Caco-2 (cell line): ENCODE measurements at regions not wholly inside any gene's neighbourhood (a gene's known extent, or its start where the extent isn't known, plus 50 kb on each side); places are given as distances from the start of the nearest gene placed in this dataset.

ENCODE experiments used
- BruUV-seq: library from RNA; stranded (reverse); fragments of 400-500 nt; replicated peaks from 2 replicates; lab custom pipeline; 2021; lab: Mats Ljungman, UMichigan
- CTCF ChIA-PET: fragments of 300-600 bp; sonication (Branson Sonifier 250); formaldehyde crosslinking; loops from one replicate; lab custom pipeline; 2022; ENCODE audit warnings: antibody characterized with exemption; lab: Charles Lee
- POLR2A ChIA-PET: fragments of 300-600 bp; sonication (Branson Sonifier 250); formaldehyde crosslinking; loops from one replicate; lab custom pipeline; 2022; ENCODE audit warnings: antibody characterized with exemption; lab: Charles Lee
- DNase-seq, 2 experiments: peaks; one replicate each; pipeline versions ENCODE4 v3.0.0 to v3.0.0-alpha.2; 2020 to 2022
- H3K27me3 ChIP-seq: replicated peaks from 2 replicates; pipeline ENCODE4 v1.6.0; 2011; ENCODE audit warnings: low read length; ENCODE audit not compliant: control insufficient read depth, insufficient read depth
- H3K36me3 ChIP-seq: 2 replicates; pipeline ENCODE4 v1.5.1; 2011; ENCODE audit warnings: low read length; ENCODE audit not compliant: control insufficient read depth, insufficient read depth
- H3K4me1 ChIP-seq: fragments of 250-450 bp; sonication (Bioruptor Pico); 2 replicates; pipeline ENCODE4 v1.5.1; 2020; ENCODE audit warnings: mild to moderate bottlenecking
- H3K4me3 ChIP-seq: 2 replicates; pipeline ENCODE4 v1.5.1; 2011; ENCODE audit warnings: low read depth, mild to moderate bottlenecking, control low read depth, low read length
- H3K9me3 ChIP-seq: fragments of 250-450 bp; sonication (Bioruptor Pico); 2 replicates; pipeline ENCODE4 v1.5.1; 2020; ENCODE audit warnings: mild to moderate bottlenecking, moderate library complexity
- H3K27ac Mint-ChIP-seq: one replicate; pipeline ENCODE4 v1.8.0; 2022; ENCODE audit warnings: mixed read lengths; ENCODE audit not compliant: unreplicated experiment
- H3K27me3 Mint-ChIP-seq: one replicate; pipeline ENCODE4 v1.8.0; 2022; ENCODE audit warnings: mixed read lengths; ENCODE audit not compliant: insufficient read depth, unreplicated experiment
- H3K36me3 Mint-ChIP-seq: one replicate; pipeline ENCODE4 v1.8.0; 2022; ENCODE audit warnings: mild to moderate bottlenecking, mixed read lengths; ENCODE audit not compliant: insufficient read depth, unreplicated experiment
- H3K4me1 Mint-ChIP-seq: one replicate; pipeline ENCODE4 v1.8.0; 2022; ENCODE audit warnings: low read depth, mixed read lengths; ENCODE audit not compliant: unreplicated experiment
- H3K4me3 Mint-ChIP-seq: one replicate; pipeline ENCODE4 v1.8.0; 2022; ENCODE audit warnings: mild to moderate bottlenecking, moderate library complexity, mixed read lengths; ENCODE audit not compliant: unreplicated experiment
- H3K9me3 Mint-ChIP-seq: one replicate; pipeline ENCODE4 v1.8.0; 2022; ENCODE audit warnings: mixed read lengths; ENCODE audit not compliant: unreplicated experiment
- CTCF ChIP-seq, 2 experiments: fragments of 200-600 bp in 1 of 2; IDR thresholded peaks; 1 replicate in 1 of 2; 2 replicates in 1 of 2; pipeline versions ENCODE4 v1.5.1 to v1.8.0; 2011 to 2022; ENCODE audit warnings: antibody characterized with exemption in 1 of 2, control low read depth in 1 of 2, inconsistent platforms in 1 of 2, low read depth in 1 of 2, low read length in 1 of 2, mild to moderate bottlenecking in 1 of 2, moderate library complexity in 1 of 2; ENCODE audit not compliant: insufficient read depth in 1 of 2, severe bottlenecking in 1 of 2, unreplicated experiment in 1 of 2
- intact Hi-C: fragments of 100-400 bp; cut with micrococcal nuclease; formaldehyde crosslinking; loops from one replicate; pipeline ENCODE4 v1.10.0; 2022; ENCODE audit not compliant: unreplicated experiment

GRCh38 chr4:156559346-156559745 lies 412.3 kb downstream of the PDGFC start:
- H3K27me3 Mint-ChIP-seq, result peaks cover 2% of the 10 kb centered on the region
- H3K36me3 ChIP-seq, result no peaks in the 10 kb centered on the region
- ChIA-PET CTCF (no interaction called here), POLR2A (no interaction called here)
- H3K27ac Mint-ChIP-seq, result no peak overlapping the region
- intact Hi-C loops, result no loop called here
- H3K9me3 ChIP-seq, result no peaks in the 10 kb centered on the region
- H3K4me1 Mint-ChIP-seq, result no peaks in the 10 kb centered on the region
- no peaks in the 10 kb centered on the region for H3K4me1 ChIP-seq
- no TSS peak for BruUV-seq
- no peaks in the 10 kb centered on the region for H3K27me3 ChIP-seq
- no peak overlapping the region for H3K4me3 Mint-ChIP-seq
- TF ChIP-seq CTCF (IDR thresholded peaks at IDR 0.05; ENCODE audit: insufficient read depth in 1 of 2, low read depth in 1 of 2, low read length in 1 of 2, severe bottlenecking in 1 of 2, unreplicated experiment in 1 of 2), result no peak
- H3K9me3 Mint-ChIP-seq, result no peaks in the 10 kb centered on the region
- no peak overlapping the region for H3K4me3 ChIP-seq
- H3K36me3 Mint-ChIP-seq, result no peaks in the 10 kb centered on the region
- DNase-seq, result no peak

DNA sequence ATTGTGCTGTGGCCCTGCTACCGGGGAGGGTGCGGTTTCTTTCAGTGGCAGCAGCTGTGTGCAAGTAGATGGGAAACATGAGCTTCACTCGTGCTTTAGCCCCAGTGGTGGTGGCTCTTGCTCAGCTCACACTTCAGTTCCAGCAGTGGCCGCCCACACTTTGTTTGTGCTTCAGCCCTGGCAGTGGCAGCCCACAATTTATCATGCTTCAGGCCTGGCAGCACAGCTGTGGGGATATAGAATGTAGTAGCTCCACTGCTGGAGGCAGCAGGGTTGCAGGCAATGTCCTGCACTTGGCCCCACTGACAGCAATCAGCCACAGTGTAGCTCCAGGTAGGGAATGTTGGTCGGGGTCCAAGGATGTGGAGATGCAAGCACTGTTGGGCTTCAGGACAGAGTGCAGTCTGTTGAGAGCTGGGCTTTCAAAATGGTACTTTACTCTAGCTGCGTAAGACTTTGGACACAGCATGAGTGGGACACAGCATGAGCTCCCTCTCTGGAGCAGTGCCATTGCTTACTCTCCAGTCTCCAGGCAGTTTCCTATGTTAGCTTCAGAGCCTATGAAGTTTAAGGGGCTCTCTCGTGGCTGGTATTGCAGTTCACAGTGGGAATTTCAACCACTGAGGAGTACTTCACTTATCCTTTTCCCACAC lies 413.1 kb downstream of the PDGFC start:
- Mint-ChIP-seq H3K9me3 (no peaks in the 10 kb centered on the region), H3K4me3 (no peak overlapping the region), H3K4me1 (no peaks in the 10 kb centered on the region), H3K36me3 (no peaks in the 10 kb centered on the region), H3K27me3 (peaks cover 2% of the 10 kb centered on the region), H3K27ac (no peak overlapping the region)
- no peak for TF ChIP-seq CTCF (IDR thresholded peaks at IDR 0.05; ENCODE audit: insufficient read depth in 1 of 2, low read depth in 1 of 2, low read length in 1 of 2, severe bottlenecking in 1 of 2, unreplicated experiment in 1 of 2)
- H3K27me3 ChIP-seq, result no peaks in the 10 kb centered on the region
- intact Hi-C loops, result no loop called here
- H3K4me1 ChIP-seq, result no peaks in the 10 kb centered on the region
- no peaks in the 10 kb centered on the region for H3K36me3 ChIP-seq
- H3K9me3 ChIP-seq, result no peaks in the 10 kb centered on the region
- H3K4me3 ChIP-seq, result no peak overlapping the region
- ChIA-PET POLR2A (no interaction called here), CTCF (no interaction called here)
- no peak for DNase-seq
- BruUV-seq, result no TSS peak

- no peak for DNase-seq
- TF ChIP-seq CTCF (IDR thresholded peaks at IDR 0.05; ENCODE audit: insufficient read depth in 1 of 2, low read depth in 1 of 2, low read length in 1 of 2, severe bottlenecking in 1 of 2, unreplicated experiment in 1 of 2), result no peak
- Histone ChIP-seq H3K36me3 (no peaks in the 10 kb centered on the region), H3K27me3 (no peaks in the 10 kb centered on the region), H3K4me1 (no peaks in the 10 kb centered on the region), H3K9me3 (no peaks in the 10 kb centered on the region), H3K4me3 (no peak overlapping the region)
- POLR2A ChIA-PET, result no interaction called here
- Mint-ChIP-seq H3K4me3 (no peak overlapping the region), H3K27ac (no peak overlapping the region), H3K27me3 (peaks cover 2% of the 10 kb centered on the region), H3K9me3 (no peaks in the 10 kb centered on the region), H3K36me3 (no peaks in the 10 kb centered on the region), H3K4me1 (no peaks in the 10 kb centered on the region)
- no TSS peak for BruUV-seq
- CTCF ChIA-PET, result no interaction called here
- intact Hi-C loops, result no loop called here
Measured at GRCh38 chr4:156557920-156558319, 413.7 kb downstream of the PDGFC start.
